ENCODE measurements at regions not wholly inside any gene's neighbourhood (a gene's known extent, or its start where the extent isn't known, plus 50 kb on each side); places are given as distances from the start of the nearest gene placed in this dataset.

- H3K4me3 ChIP-seq (ENCODE audit: low read length): no peak overlapping the region
- no peak for TF ChIP-seq CTCF (IDR thresholded peaks at IDR 0.05; ENCODE audit: insufficient read depth, low read depth, low read length, missing control alignments)
- DNase-seq (ENCODE audit: low read depth): no peak
These were observed 488.9 kb downstream of the SHISA9 start for GRCh38 chr16:13390093-13390985.

DNA sequence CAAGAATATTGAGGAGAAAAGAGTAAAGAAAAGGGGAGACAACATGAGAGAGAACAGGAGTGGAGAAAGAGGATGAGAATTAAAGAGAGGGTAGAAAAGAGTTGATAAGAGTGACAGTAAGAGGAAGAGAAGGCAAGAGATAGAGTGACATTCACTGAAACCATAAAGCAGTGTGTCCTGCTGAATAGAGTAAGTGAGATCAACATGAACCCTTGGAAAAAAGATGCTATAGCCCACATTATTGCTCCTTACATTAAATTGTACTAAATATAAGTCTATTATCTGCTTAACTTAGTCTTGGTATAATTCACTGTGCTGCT, 489.5 kb downstream of the SHISA9 start:
- H3K4me3 ChIP-seq (ENCODE audit: low read length): no peak overlapping the region
- no peak for DNase-seq (ENCODE audit: low read depth)

GRCh38 chr16:13391337-13391736, 489.9 kb downstream of the SHISA9 start:
- DNase-seq (ENCODE audit: low read depth): no peak
- TF ChIP-seq CTCF (IDR thresholded peaks at IDR 0.05; ENCODE audit: insufficient read depth, low read depth, low read length, missing control alignments): no peak
- H3K4me3 ChIP-seq (ENCODE audit: low read length): no peak overlapping the region

More for the DNA sequence above, 489.5 kb downstream of the SHISA9 start:
- TF ChIP-seq CTCF (IDR thresholded peaks at IDR 0.05; ENCODE audit: insufficient read depth, low read depth, low read length, missing control alignments): no peak

DNA sequence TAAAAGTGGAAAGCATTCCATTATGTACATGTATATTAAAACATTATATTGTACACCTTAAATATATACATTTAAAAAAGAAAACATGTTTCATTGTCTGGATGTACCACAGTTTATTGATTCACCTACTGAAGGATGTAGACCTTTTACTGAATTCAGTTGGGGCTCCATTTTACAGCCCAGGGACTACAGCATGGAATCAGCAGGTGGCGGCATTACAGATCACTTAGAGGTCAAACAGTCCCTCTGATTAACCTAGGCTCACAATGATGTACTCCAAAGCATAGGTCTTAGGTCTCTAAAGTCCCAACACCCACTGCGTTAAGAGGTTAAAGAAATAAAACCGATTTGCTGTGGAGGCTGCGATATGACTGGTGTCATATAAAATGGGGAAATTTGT, 490.9 kb downstream of the SHISA9 start:
- no peak for TF ChIP-seq CTCF (IDR thresholded peaks at IDR 0.05; ENCODE audit: insufficient read depth, low read depth, low read length, missing control alignments)
- no peak for DNase-seq (ENCODE audit: low read depth)
- H3K4me3 ChIP-seq (ENCODE audit: low read length): no peak overlapping the region

- H3K4me3 ChIP-seq (ENCODE audit: low read length): no peak overlapping the region
- no peak for DNase-seq (ENCODE audit: low read depth)
- TF ChIP-seq CTCF (IDR thresholded peaks at IDR 0.05; ENCODE audit: insufficient read depth, low read depth, low read length, missing control alignments): no peak
These were observed 492.4 kb downstream of the SHISA9 start for GRCh38 chr16:13393816-13394215.

DNA sequence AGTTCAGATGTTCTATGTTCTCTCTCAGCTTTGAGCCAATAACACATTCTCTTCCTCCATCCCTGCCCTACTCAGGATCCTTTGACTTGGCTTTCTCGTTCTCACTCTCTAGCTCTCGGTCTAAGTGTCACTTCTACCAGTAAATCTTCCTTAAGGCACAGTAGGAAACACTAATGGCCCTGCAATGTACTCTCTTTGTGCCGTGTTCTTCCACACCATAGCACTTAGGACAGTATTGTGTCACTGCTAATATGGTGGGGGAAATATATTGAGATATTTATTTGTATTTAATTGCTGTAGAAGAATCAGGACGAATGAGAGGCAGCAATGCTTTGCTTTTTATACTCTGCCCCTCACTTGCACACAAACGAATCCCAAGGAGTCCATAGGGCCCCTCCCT, 493.1 kb downstream of the SHISA9 start:
- TF ChIP-seq CTCF (IDR thresholded peaks at IDR 0.05; ENCODE audit: insufficient read depth, low read depth, low read length, missing control alignments): no peak
- no peak overlapping the region for H3K4me3 ChIP-seq (ENCODE audit: low read length)
- no peak for DNase-seq (ENCODE audit: low read depth)

- TF ChIP-seq CTCF (IDR thresholded peaks at IDR 0.05; ENCODE audit: insufficient read depth, low read depth, low read length, missing control alignments): no peak
- H3K4me3 ChIP-seq (ENCODE audit: low read length): no peak overlapping the region
- no peak for DNase-seq (ENCODE audit: low read depth)
These were observed 495.7 kb downstream of the SHISA9 start for GRCh38 chr16:13397126-13397525.
